Fibroblast of the conjunctiva (primary cell): ENCODE measurements at regions not wholly inside any gene's neighbourhood (a gene's known extent, or its start where the extent isn't known, plus 50 kb on each side); places are given as distances from the start of the nearest gene placed in this dataset.
A peak's percentile ranks its signal among the peaks of the same experiment; 100 is the strongest.
"Not testable (repeated sequence)": the region's sequence is repeated elsewhere in the genome, so short reads cannot be mapped to it uniquely, and the experiment has no call there.

Experiments
- DNase-seq: peaks from one replicate; pipeline ENCODE4 v3.0.0-alpha.2; 2010; ENCODE audit warnings: low read depth

DNA sequence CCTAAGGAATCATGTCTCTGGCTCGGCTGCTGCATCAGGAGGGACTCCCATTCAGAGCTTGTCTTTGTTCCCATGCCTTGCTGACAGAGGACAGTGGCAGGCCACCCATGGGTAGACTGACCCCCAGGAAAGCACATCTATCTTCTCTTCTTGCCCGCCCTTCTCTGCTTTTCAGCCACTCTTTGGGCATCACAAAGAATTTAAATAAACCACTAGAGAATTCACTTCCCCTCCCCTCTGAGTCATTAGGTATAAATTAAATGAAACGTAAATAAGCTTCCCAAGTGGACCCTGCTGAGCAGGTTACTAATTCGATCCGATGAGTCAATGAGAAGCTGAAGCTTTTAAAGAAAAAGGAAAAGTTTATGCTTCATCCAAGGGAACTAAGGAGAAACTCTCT lies 97.0 kb downstream of the DRD1 start:
- no peak for DNase-seq

GRCh38 chr5:175344331-175345195 lies 99.4 kb downstream of the DRD1 start:
- no peak for DNase-seq

DNA sequence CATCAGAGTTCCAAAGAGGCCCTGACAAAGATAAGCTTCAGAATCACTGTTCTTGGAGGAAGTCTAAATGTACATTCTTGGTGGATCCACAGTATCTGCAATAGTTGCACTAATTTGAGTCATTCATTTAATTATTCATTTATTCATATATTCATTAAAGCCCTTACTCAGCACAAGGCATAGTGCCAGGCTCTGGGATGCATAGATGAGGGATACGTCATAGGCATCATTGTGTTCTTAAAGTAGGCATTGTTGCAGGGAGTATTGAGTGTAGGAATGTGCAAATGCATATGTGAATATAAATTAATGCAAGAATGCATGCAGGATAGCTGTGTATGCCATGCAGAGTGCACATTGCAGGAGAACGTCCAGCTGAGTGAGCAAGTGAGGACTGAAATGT lies 100.7 kb downstream of the DRD1 start:
- DNase-seq: no peak

DNA sequence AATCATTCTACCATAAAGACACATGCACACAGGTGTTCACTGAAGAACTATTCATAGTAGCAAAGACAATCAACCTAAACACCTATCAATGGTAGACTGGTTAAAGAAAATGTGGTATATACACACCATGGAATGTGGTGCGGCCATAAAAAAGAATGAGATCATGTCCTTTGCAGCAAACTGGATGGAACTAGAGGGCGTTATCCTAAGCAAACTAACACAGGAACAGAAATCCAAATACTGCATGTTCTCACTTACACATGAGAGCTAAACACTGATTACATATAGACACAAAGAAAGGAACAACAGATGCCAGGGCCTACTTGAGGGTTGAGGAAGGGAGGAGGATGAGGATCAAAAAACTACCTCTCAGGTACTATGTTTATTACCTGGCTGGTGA lies 103.8 kb downstream of the DRD1 start:
- DNase-seq: no peak

DNA sequence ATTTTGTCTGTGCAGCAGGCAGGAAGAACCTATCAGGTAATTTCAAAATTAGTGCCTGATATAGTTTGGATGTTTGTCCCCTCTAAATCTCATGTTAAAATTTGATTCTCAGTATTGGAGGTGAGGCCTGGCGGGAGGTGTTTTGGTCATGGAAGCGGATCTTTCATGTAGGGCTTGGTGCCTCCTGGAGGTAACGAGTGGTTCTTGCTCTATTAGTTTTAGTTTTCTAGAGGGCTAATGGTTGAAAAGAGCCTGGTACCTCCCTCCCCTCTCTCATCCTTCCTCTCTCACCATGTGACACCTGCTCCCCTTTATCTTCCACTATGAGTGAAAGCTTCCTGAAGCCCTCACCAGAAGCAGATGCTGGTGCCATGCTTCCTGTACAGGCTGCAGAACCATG lies 106.3 kb downstream of the DRD1 start:
- no peak for DNase-seq

DNA sequence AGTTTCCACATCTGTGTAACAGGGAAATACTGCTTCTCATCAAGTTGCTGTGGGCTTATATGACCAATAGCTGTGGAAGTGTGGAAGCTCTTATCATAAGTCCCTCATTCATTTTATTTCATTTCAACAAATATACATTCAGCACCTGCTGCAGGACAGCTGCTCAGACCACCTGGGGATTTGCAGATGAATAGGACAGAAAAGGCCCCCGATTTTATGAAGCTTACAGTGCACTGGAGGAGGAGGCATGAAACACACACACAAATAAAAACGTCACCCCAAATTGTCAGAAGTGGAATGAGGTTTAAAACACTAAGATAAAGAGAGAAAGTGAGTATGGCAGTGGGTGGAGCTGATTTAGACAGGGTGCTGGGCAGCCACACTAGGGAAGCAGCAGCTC lies 107.2 kb downstream of the DRD1 start:
- DNase-seq: no peak

DNA sequence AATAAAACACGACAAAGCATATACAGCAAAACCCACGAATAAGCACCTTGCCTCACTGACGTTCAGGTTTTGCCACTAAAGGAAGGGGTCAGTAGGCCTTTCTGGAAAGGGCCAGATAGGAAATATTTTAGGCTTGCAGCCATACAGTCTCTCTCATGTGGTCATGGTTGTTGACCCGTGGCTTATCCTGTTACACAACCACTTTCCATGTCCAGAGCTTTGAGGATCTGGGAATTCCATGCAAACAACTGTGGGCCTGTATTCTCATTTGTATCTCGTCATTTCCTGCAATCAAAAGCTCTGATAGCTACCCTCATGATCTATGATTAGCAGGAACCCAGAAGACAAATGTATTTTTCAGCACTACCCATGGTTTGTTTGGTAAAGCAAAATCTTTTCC lies 108.3 kb downstream of the DRD1 start:
- no peak for DNase-seq

GRCh38 chr5:175331173-175332036 lies 112.6 kb downstream of the DRD1 start:
- not testable (repeated sequence) for DNase-seq

- no peak for DNase-seq
Observed at GRCh38 chr5:175329976-175330375, 114.0 kb downstream of the DRD1 start.

- DNase-seq: no peak
Observed at GRCh38 chr5:175328687-175329086, 115.3 kb downstream of the DRD1 start.

DNA sequence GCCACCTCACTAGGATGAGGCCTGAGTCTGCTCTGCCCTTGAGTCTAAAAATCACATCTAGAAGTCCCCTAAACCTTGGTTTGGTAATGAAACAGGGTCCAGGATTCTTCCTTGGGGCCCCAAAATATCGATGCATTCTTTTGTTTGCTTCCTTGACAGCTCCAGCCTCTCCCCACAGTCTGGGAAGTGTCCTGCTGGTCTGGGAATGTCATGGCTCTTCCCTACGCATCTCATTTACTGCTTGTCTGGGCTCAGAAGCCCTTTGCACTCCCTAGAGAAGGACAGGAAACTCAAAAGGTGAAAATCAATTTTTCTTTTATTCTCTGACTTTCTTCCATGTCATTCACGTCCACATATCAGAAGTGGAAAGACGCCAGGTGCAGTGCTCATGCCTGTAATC lies 115.8 kb downstream of the DRD1 start:
- DNase-seq: no peak

- no peak for DNase-seq
Observed at GRCh38 chr5:175325681-175326080, 118.3 kb downstream of the DRD1 start.

DNA sequence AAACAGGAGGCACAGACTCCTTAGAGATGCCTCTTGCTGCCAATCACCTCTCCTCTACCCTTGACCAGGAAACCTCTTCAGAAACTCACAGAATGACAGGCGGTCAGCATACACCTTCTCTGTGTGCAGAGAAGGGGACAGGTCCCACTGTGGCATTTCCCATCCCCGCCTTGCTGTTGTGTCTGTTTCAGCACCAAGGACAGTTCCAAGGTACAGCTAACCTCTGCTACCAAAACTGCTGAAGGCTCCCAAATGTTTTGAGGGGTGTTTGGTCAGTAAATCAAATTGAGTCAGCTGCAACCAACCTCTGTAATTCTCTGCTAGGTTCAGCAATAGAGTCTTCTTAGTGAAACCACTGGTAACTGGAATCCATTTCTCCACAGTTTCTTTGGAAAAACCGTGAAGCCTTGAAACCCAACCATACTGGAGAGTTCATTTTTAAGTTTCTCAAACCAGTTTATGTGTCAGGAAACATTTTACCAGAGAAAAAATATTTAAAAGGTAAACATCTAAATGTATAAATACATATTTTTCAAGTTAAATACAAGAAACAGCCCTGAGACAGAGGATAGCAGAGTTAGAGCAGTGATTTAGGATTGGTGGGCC lies 122.0 kb downstream of the DRD1 start:
- no peak for DNase-seq

DNA sequence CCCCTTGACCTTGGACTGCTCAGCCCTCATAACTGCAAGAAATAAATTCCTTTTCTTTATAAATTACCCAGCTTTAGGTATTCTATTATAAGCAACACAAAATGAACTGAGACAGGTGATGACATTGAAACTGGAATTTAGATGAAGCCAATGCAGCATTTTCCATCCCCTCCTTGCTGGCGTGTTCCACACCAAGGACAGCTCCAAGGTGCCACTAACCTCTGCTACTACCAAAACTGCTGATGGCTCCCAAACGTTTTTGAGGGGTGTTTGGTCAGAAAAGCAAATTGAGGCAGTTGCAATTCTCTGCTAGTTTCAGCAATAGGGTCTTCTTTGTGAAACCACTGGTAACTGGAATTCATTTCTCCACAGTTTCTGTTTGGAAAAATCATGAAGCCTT lies 124.8 kb downstream of the DRD1 start:
- DNase-seq: no peak

DNA sequence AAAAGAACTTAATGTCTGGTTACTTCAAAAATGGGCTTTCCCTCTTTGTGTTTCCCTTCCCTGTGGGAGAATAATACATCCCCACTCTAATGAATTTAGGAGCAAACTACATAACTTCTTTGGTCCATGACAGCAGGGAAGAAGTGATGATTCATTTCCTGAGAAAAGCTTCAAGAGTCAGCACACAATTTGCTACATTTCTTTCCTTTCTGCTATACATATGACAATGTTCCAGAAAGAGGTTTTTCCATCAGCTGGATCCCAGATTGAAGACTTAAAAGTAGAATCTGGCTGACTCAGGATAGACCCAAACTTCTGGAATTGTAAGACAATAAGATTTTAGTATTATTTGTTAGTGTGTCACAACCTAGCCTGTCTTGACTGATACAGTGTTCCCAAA lies 126.1 kb downstream of the DRD1 start:
- no peak for DNase-seq

DNA sequence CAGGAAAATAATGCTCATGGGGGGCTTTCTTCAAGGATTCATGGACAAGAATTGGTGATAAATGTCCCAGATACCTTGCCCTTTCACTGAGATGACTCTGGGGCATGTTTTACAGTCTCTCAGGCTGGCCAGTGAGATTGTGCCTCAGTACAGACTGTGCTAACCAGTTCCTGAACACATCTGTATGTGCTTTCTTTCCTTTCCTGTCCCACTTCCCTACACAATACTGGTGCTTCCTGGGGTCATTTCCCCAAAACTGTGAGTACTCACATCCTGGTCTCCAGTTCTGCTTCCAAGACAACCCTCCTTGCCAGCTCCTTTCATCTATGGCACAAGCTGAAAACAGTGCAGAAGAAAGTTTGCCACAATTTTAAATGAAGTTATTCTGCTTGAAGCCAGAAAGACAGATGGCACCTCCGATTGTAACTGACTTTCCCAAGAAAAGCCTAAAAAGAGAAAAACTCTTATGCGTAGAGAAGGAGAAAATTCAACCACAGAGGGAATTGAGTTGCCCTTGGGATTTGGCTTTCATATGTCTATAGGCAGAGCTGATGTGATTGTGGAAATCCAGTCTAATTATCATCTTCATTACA lies 134.7 kb downstream of the DRD1 start:
- no peak for DNase-seq

GRCh38 chr5:175308701-175309100 lies 135.3 kb downstream of the DRD1 start:
- no peak for DNase-seq

- DNase-seq: no peak
Observed at GRCh38 chr5:175306381-175306780, 137.6 kb downstream of the DRD1 start.

- DNase-seq: no peak
Observed at GRCh38 chr5:175305251-175305650, 138.7 kb downstream of the DRD1 start.

DNA sequence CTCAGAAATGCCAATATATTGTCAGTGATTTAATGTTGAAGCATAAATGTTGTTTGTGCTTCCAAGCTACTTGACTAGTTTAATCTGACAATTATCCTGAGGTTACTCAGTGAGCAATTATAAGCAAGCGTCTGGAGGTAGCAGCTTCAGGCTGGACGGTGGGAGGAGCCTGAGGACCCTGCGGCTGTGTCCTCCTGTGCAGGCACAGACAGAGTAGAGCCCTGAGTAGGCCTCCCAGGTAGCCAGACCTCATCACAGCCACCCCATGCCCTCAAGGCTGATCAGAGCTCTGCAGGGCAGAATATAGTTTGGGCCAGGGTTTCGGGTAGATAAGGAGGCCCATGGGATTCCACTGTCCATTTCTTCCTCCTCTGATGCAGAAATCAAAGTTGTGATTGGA lies 153.6 kb downstream of the DRD1 start:
- no peak for DNase-seq

DNA sequence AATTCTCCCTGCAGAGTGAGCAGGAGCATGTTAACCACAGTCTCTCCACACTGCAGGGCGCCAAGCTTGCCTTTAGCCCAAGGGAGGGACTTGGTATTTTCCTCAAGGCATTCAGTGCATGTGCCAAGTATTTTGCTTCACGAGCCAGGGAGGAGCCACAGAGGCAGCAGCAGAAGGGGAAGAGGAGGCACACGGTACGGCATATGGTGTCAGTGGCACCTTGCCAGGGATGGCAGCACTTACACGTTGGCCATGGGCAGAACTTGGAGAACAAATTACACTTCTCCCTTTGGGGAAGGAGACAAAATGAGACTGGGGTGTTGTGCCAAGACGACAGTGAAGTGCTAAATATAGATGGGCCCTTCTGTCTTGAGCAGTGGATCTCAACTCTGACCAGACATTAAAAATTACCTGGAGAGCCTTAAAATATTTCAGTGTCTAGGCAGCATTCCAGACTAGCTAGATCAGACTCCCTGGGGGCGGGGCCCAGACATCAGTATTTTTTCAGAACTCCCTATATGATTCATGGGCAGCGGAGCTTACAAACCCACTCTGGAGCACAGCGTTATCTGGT lies 155.8 kb downstream of the DRD1 start:
- peak; percentile 22 for DNase-seq

- no peak for DNase-seq
Observed at GRCh38 chr5:175286981-175287380, 157.0 kb downstream of the DRD1 start.
